Fibroblast of lung (primary cell): ENCODE measurements at regions not wholly inside any gene's neighbourhood (a gene's known extent, or its start where the extent isn't known, plus 50 kb on each side); places are given as distances from the start of the nearest gene placed in this dataset.

Source experiments
- CTCF ChIP-seq, 2 donors: IDR thresholded peaks in 1 of 2; conservative IDR thresholded peaks in 1 of 2; 1 replicate in 1 of 2; 2 replicates in 1 of 2; pipeline ENCODE4 v1.5.1; 2011 to 2012; ENCODE audit warnings: low read length in 2 of 2, control low read depth in 1 of 2, inconsistent platforms in 1 of 2, low read depth in 1 of 2, mild to moderate bottlenecking in 1 of 2
- EZH2 ChIP-seq: IDR thresholded peaks from 2 replicates; pipeline ENCODE4 v1.5.1; 2012; ENCODE audit warnings: low read length, control low read depth, mild to moderate bottlenecking; ENCODE audit errors: missing control alignments

GRCh38 chr6:113344969-113345368 is 512.2 kb upstream of the MARCKS start:
- TF ChIP-seq CTCF (conservative IDR thresholded peaks at IDR 0.05 in 1 of 2, IDR thresholded peaks at IDR 0.05 in 1 of 2; ENCODE audit: low read depth in 1 of 2, low read length in 2 of 2): no peak
- TF ChIP-seq EZH2: no peak
